OCI-M1 (cell line): ENCODE measurements at regions not wholly inside any gene's neighbourhood (a gene's known extent, or its start where the extent isn't known, plus 50 kb on each side); places are given as distances from the start of the nearest gene placed in this dataset.
A peak's percentile ranks its signal among the peaks of the same experiment; 100 is the strongest.

Source experiments
- DNase-seq: peaks from one replicate; lab custom pipeline; 2025; lab: John Stamatoyannopoulos, UW

DNA sequence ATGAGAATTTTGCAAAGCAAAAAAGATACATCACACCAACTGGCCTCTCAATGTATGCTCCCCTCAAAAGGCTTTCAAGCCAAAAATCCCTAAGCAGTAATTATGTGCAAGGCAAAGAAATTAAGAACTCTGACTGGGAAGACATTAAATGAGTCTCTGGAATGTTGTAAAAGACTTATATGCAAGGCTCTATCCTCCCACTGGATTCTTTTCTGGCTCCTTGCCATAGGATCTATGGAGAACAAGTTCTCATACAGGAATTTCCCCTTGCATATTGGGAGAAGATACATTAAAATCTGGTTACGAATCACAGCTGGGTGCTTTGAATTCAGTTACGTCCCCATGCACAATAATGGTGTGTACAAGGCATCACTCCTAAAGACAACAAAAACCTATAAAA lies 73.4 kb upstream of the ATL2 start:
- DNase-seq = no peak

GRCh38 chr2:38448692-38449410 lies 71.8 kb upstream of the ATL2 start:
- no peak for DNase-seq

DNA sequence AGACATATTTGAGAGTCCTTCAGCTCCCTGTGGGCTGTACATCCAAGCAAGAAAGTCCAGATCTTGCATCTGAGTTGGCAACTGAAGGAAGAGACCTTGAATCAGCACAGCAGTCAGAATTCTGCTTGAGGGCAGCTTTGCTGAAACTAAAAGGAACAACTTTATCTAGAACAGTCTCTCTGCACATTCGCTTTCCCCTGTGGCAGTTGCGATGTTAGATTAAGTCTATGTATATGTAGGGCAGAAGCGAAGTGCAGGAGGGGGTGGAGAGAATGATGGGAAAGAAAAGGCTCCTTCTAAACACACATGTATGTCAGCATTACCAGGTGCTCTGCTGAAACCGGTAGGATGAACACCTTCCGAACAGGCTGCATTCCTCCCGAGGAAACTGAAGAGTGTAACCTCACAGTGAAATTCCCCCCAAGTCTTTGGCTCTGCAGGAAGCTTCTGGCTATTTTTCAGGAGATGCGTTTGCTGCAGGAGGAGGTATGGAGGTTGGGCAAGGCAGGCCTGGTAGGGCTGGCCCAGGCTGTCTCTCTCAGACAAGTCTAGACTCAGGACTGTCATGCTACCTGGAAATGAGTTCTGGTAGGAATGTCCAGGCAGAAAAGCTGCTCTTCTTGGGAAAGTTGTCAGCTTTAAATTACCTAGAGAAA lies 70.0 kb upstream of the ATL2 start:
- peak; percentile 30 for DNase-seq

GRCh38 chr2:38446418-38446817 lies 69.3 kb upstream of the ATL2 start:
- DNase-seq = no peak

GRCh38 chr2:38444247-38444646 lies 67.2 kb upstream of the ATL2 start:
- DNase-seq = no peak

- DNase-seq = no peak
Measured at GRCh38 chr2:38442643-38443541, 65.8 kb upstream of the ATL2 start.

GRCh38 chr2:38441346-38441745 lies 64.3 kb upstream of the ATL2 start:
- DNase-seq = no peak

DNA sequence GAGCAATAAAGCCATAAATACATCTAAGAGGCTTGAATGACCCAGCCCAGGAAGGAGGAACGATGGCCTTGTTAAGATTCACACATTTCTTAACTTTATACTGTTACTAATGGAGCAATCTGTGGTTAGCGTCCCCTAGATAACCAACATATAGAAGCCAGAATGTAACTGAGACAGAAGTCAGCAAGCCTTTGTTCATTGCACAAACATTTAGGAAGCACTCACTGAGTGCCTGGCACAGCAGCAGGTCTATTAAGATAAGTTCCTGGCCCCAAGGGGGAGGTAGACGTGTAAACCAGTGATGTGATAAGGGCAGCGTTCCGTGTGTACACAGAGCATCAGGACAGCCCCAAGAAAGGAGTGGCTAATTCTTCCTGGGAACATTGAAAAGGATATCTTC lies 63.6 kb upstream of the ATL2 start:
- peak; percentile 88 for DNase-seq

DNA sequence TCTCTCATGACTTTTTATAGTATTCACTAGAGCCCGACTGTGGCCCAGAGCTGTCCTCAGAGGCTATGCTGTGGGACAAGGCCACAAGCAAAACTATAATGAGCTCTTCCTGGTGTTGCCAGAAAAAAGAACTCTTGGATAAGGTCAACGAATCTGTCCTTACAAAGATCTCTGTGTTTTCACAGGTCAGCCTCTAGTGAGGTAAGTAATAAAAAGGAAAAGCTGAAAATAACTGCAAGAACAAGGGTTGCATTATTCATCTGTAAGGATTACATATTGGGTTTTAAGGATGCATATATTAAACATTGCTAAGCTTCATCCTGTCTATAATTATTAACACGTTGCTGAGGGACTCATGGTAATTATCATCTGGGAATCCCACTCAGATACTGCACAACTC lies 62.8 kb upstream of the ATL2 start:
- no peak for DNase-seq

DNA sequence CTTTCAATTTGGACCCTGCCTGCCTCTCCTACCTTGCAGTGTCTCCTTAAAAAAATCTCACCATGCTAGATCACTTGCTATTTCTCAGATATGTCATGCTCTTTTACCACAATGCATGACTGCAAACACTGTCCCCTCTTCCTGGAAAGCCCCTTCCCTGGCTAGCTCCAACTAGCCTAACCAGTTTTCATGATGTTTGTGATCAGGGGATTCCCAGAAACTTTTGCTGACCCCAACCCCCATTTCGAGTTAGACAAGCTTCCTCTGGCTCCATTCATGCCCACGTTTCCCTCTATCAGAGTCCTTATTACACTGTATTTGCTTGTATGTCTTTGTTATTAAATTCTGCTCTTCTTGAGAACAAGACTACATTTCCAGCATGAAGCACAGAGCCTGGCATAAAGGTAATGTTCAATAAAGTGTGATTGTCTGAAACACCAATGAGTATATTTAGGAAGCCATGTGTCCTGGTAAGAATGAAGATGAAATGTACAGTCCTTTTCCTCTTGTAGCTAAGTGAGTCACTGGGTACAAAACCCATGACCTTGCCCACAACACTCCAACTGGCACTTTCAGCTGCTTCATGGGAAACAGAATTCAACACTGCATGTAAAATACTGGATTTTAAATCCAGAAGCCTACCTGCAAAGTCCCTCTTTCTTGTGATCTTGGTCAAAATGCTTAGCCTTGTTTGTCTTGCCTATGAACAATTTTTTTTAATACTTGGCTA lies 62.0 kb upstream of the ATL2 start:
- no peak for DNase-seq

DNA sequence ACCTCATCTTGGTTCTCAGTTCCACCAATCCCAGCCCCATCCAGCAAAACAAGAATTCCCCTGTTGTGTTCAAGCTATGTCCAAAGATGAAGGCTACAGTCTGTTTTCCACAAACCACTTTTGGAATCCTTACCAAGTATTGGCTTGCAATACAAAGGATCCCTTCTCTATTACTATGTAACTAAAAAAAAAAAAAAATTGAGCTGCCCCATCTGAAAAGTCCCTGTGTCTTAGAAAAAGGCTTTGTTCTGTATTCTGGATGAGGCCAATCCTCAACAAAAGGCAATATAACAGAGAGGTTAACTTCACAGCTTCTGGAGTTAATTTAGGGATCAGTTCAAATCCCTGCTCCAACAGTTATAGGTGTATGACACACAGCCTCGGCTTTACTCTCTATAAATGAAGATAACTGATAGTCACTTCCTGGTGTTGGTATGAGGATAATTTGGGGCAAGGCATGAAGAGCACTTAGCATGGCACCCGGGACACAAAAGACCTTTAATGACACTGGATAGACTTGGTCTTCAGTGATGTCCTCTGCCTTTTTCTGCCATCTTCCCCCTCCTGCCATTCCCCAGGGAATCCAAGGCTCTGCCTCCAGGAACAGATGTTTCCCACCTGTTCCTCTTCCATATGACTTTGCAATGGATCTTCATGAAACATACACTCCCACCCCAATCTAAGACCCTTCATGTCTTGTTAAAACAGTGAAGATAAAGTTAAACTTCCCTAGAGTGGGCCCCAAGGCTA lies 61.2 kb upstream of the ATL2 start:
- no peak for DNase-seq

DNA sequence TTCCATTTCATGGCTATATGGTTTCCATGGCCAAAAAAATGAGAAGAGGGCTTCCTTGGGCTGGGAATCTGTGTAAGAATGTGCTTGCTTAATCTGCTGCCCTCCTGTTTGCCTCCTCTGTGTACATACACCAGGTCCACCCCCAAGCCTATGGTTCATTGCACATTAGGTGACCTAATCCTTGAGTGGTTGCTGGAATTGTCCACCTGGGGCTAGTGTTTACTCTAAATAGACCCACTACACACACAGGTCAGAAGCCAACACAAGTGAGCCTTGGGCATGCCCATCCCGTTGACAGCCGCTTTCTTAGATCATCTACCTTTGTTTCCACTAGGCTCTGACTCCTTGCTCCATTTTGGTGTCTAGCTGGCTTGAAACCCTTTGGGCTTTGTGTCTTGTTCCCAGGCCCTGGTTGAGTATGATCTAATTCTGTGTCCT lies 59.2 kb upstream of the ATL2 start:
- no peak for DNase-seq

DNA sequence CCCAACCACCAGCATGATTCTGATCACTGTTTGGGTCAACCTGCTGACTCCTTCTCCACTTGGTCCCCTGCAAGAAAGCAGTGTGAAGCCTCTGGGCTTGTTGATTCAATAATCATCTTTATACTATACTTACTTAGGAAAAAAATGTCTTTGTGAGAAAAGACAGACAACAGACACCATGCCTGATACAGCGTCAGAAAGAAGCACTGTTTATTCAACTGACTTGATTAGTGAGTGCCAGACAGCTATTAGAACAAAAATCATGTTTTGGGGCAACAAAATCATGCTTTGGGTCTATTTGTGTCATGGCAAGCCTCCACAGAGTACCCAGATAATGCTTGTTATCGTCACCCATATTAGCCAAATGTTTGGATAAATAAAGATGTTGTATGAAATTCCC lies 58.7 kb upstream of the ATL2 start:
- no peak for DNase-seq

DNA sequence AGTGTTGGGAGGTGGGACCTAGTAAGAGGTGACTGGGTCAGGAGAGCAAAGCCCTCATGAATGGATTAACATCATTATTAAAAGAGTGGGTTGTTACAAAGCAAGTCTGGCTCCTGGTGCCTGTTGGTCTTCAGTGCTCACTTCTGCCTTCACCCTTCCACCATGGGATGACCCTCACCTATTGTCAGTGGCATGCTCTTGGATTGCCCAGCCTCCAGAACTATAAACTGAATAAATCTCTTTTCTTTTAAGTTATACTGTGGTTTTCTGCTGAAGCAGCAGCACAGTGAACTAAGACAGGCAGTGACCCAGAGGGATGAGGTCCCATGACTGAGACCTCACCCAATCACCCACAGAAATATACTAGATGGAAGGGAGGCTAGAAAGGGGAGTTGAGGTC lies 57.5 kb upstream of the ATL2 start:
- DNase-seq = no peak

- DNase-seq = no peak
Measured at GRCh38 chr2:38433607-38433975, 56.5 kb upstream of the ATL2 start.

DNA sequence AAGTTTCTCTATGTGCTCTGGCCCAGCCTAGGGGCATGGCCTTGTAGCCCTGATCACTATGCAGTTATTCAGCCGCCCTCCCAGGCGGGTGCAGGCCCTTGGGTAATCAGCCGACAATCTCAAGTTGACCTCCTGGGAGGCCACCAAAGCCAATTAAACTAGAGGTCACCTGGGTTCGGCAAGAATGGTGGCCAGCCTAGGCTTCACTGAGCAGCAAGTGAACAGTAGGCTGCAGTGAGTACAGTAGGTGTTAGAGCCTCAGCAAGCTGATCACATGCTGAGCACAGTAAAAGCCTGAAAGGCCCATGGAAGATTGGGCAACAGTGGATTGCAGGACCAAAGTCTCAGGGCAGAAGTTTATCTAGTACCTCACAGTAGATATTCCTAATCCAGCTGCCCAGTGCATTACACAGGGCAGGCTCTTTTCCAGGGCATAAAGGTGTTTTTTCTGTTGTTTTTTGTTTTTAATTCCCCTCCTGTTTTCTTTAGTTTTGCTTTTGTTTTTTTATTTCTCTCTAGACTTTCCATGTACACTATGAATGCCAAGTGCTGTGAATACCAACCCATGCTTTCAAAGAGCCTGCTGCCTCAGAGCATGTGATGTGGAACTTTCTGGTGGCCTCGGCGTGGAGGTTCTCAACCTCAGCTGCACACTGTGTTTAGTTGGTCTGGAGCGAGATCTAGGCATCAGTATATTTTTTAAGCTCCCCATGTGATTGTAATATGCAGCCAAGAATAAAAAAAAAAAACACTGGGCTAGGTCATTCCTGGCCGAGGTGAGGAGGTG lies 55.9 kb upstream of the ATL2 start:
- no peak for DNase-seq

DNA sequence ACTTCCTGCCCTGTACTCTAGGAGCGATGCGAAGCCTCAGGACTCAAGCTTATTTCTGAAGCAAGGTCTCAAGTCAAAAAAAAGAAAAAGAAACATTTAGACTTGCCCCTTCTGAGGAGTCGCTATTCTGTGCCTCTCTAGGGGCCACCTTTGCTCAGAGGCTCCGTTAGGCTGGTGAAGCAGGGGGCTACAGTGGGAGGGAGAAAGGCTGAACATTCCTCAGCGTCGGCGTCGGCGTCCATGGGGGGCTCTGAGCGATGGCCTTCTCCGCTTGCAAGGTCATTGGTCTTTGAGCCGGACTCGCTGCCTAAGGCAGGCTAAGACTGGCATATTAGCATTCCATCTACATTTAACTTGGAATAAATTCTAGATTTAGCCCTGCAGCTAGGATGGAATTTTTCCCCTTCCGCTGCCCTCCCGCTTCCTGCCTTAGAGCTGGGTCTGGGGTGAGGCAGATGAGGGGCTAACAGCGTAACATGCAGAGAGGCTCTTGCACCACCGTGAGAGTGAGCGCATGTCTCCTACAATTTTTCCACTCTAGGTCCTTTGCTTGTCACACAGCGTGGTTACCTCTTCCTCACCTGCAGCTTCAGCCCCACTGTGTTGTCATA lies 53.6 kb upstream of the ATL2 start:
- no peak for DNase-seq

DNA sequence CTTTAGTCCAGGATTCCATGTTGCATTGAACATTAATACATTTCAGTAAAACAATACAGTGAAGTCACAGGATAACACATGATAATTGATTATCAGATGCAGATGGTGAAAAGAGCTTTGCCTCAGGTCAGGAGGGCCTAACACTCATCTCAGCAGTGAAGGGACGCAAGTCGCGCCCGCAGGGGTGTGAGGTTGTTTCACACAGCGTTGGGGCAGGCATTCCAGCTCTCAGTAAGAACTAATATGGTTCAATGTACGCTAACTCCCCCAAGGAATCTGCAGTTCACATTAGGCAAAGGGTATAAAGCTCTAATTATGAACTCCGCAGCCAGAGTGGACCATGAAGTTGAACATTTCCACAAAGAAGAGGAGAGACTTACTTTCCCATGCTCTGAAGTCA lies 53.1 kb upstream of the ATL2 start:
- no peak for DNase-seq

GRCh38 chr2:38427936-38428335 lies 50.9 kb upstream of the ATL2 start:
- no peak for DNase-seq

- no peak for DNase-seq
Measured at GRCh38 chr2:38427054-38427453, 50.0 kb upstream of the ATL2 start.
